COLO668 (cell line): ENCODE measurements at regions not wholly inside any gene's neighbourhood (a gene's known extent, or its start where the extent isn't known, plus 50 kb on each side); places are given as distances from the start of the nearest gene placed in this dataset.

ENCODE experiments used
- DNase-seq: peaks from one replicate; lab custom pipeline; 2025; ENCODE audit not compliant: unreplicated experiment; lab: John Stamatoyannopoulos, UW

- DNase-seq: no peak
Observed at GRCh38 chr14:66099931-66100330, 386.2 kb upstream of the CCDC196 start.

- DNase-seq: no peak
Observed at GRCh38 chr14:66101662-66102061, 384.5 kb upstream of the CCDC196 start.

GRCh38 chr14:66104486-66104885 is 381.7 kb upstream of the CCDC196 start:
- DNase-seq: no peak

- no peak for DNase-seq
Observed at GRCh38 chr14:66105815-66106214, 380.4 kb upstream of the CCDC196 start.

- no peak for DNase-seq
Observed at GRCh38 chr14:66109426-66109825, 376.7 kb upstream of the CCDC196 start.

GRCh38 chr14:66111891-66112290 is 374.3 kb upstream of the CCDC196 start:
- DNase-seq: no peak

GRCh38 chr14:66114071-66114470 is 372.1 kb upstream of the CCDC196 start:
- no peak for DNase-seq

- no peak for DNase-seq
Observed at GRCh38 chr14:66115740-66116502, 370.2 kb upstream of the CCDC196 start.

GRCh38 chr14:66116732-66117131 is 369.4 kb upstream of the CCDC196 start:
- DNase-seq: no peak

- no peak for DNase-seq
Observed at GRCh38 chr14:66117600-66117999, 368.6 kb upstream of the CCDC196 start.

GRCh38 chr14:66119606-66120231 is 366.5 kb upstream of the CCDC196 start:
- no peak for DNase-seq

GRCh38 chr14:66120402-66120801 is 365.8 kb upstream of the CCDC196 start:
- no peak for DNase-seq

- no peak for DNase-seq
Observed at GRCh38 chr14:66121859-66122258, 364.3 kb upstream of the CCDC196 start.

- DNase-seq: no peak
Observed at GRCh38 chr14:66129224-66129623, 356.9 kb upstream of the CCDC196 start.

GRCh38 chr14:66131111-66131510 is 355.1 kb upstream of the CCDC196 start:
- DNase-seq: no peak

GRCh38 chr14:66133666-66134065 is 352.5 kb upstream of the CCDC196 start:
- no peak for DNase-seq

GRCh38 chr14:66135831-66136230 is 350.3 kb upstream of the CCDC196 start:
- DNase-seq: no peak

- DNase-seq: no peak
Observed at GRCh38 chr14:66137081-66137480, 349.1 kb upstream of the CCDC196 start.

- DNase-seq: no peak
Observed at GRCh38 chr14:66139432-66139831, 346.7 kb upstream of the CCDC196 start.

- DNase-seq: no peak
Observed at GRCh38 chr14:66140213-66140918, 345.8 kb upstream of the CCDC196 start.

GRCh38 chr14:66140963-66141362 is 345.2 kb upstream of the CCDC196 start:
- no peak for DNase-seq

- DNase-seq: no peak
Observed at GRCh38 chr14:66141733-66142132, 344.4 kb upstream of the CCDC196 start.
